Esophagus muscularis mucosa (tissue), 4 donors: ENCODE measurements at regions not wholly inside any gene's neighbourhood (a gene's known extent, or its start where the extent isn't known, plus 50 kb on each side); places are given as distances from the start of the nearest gene placed in this dataset.
"Not testable (repeated sequence)": the region's sequence is repeated elsewhere in the genome, so short reads cannot be mapped to it uniquely, and the experiment has no call there.

Experiments used
- DNase-seq: peaks from one replicate; pipeline ENCODE4 v3.0.0-alpha.2; 2017; ENCODE audit errors: extremely low spot score
- H3K27ac ChIP-seq, 4 donors: fragments of 200-600 bp; sonication (generic); replicated peaks in 1 of 4; 1 replicate in 3 of 4; 2 replicates in 1 of 4; pipeline ENCODE4 v1.5.1; 2016 to 2019; ENCODE audit warnings: mild to moderate bottlenecking in 1 of 4
- H3K27me3 ChIP-seq, 4 donors: fragments of 200-600 bp; sonication (generic); one replicate each; pipeline versions ENCODE4 v1.5.1 to v1.6.0; 2016 to 2019
- H3K36me3 ChIP-seq, 4 donors: fragments of 200-600 bp; sonication (generic); one replicate each; pipeline ENCODE4 v1.5.1; 2016 to 2019
- H3K4me1 ChIP-seq, 4 donors: fragments of 200-600 bp; sonication (generic); one replicate each; pipeline ENCODE4 v1.5.1; 2016 to 2019
- H3K4me3 ChIP-seq, 4 donors: fragments of 200-600 bp; sonication (generic); 1 replicate in 2 of 4; 2 replicates in 2 of 4; pipeline ENCODE4 v1.5.1; 2016 to 2019; ENCODE audit warnings: mild to moderate bottlenecking in 4 of 4, moderate library complexity in 1 of 4
- H3K9me3 ChIP-seq, 4 donors: fragments of 200-600 bp; sonication (generic); 1 replicate in 3 of 4; 2 replicates in 1 of 4; pipeline ENCODE4 v1.5.1; 2016 to 2019
- EP300 ChIP-seq: sonication (generic); formaldehyde crosslinking; IDR thresholded peaks from one replicate; pipeline ENCODE4 v1.6.1; 2017; ENCODE audit warnings: antibody characterized with exemption
- POLR2A ChIP-seq: fragments of 450-650 bp; IDR thresholded peaks from one replicate; pipeline ENCODE4 v1.6.1; 2017; ENCODE audit warnings: antibody characterized with exemption, moderate library complexity, mild to moderate bottlenecking, low read depth
- POLR2AphosphoS5 ChIP-seq, 2 donors: sonication (generic); formaldehyde crosslinking; IDR thresholded peaks; one replicate each; pipeline ENCODE4 v1.6.1; 2017; ENCODE audit warnings: antibody characterized with exemption in 2 of 2
- WGBS: methylation state at CpG from one replicate; pipeline ENCODE4 v1.1.5; 2018; 5-methylcytosine and 5-hydroxymethylcytosine counted together
- intact Hi-C: fragments of 100-400 bp; cut with DNase I; formaldehyde crosslinking; loops from one replicate; pipeline ENCODE4 v1.15.1; 2023
- TF ChIP-seq, protein P1 (sequence below), 3 experiments: fragments of 200-600 bp in 2 of 3; fragments of 450-650 bp in 1 of 3; sonication (generic) in 2 of 3; IDR thresholded peaks; one replicate each; pipeline ENCODE4 v1.5.1; 2017 to 2019; ENCODE audit warnings: antibody characterized with exemption in 3 of 3, mild to moderate bottlenecking in 2 of 3, moderate library complexity in 1 of 3

DNA sequence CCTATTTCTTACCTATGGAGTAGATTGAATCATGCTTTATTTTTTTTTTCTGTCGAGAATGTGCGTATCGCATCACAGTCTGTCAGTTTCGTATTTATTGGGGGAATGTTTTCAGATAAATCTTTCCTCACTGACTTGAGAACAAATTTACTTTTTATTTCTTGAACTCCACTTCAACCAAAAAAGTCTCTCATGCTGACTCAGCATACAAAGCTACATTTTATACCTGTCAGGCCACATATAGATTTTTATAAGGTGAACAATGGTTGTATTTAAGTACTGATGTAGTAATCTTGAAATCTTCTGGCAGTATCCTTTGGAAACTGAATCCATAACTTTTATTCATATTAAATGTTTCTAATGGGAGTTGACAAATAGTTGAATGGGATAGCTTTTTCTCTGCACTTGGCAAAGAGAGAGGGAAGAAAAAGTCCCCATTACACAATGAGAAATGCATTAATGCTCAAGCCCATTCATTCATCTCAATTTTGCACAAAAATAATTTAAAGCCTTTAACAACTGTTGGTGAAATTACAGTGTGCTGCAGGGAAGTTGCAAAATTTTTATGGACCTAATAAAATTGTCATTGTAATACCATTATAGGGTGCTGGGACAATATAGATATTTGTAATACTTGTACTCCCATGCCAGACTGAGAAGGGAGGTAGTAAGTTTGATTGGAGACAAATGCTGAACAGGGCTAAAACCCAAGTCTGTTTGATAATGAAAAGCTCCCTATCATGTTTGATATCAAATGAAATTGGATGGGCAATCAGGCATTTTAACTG is 367.6 kb downstream of the HLX start:
- TF ChIP-seq EP300, result no peak
- TF ChIP-seq, protein P1, sequence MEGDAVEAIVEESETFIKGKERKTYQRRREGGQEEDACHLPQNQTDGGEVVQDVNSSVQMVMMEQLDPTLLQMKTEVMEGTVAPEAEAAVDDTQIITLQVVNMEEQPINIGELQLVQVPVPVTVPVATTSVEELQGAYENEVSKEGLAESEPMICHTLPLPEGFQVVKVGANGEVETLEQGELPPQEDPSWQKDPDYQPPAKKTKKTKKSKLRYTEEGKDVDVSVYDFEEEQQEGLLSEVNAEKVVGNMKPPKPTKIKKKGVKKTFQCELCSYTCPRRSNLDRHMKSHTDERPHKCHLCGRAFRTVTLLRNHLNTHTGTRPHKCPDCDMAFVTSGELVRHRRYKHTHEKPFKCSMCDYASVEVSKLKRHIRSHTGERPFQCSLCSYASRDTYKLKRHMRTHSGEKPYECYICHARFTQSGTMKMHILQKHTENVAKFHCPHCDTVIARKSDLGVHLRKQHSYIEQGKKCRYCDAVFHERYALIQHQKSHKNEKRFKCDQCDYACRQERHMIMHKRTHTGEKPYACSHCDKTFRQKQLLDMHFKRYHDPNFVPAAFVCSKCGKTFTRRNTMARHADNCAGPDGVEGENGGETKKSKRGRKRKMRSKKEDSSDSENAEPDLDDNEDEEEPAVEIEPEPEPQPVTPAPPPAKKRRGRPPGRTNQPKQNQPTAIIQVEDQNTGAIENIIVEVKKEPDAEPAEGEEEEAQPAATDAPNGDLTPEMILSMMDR (IDR thresholded peaks at IDR 0.05), result no peak
- no peak for DNase-seq
- 97% methylated on average over 4 of the region's 4 CpGs for WGBS
- H3K27ac ChIP-seq, result no peak overlapping the region
- H3K4me1 ChIP-seq, result peaks cover 0 to 15% (median 9%) of the 10 kb centered on the region in 4 donors
- intact Hi-C loops, result no loop called here
- H3K27me3 ChIP-seq, result no peaks in the 10 kb centered on the region
- no peaks in the 10 kb centered on the region for H3K36me3 ChIP-seq
- no peak overlapping the region for H3K4me3 ChIP-seq
- no peaks in the 10 kb centered on the region for H3K9me3 ChIP-seq

GRCh38 chr1:221251580-221251979 is 372.3 kb downstream of the HLX start:
- TF ChIP-seq POLR2A (no peak), EP300 (no peak), POLR2AphosphoS5 (IDR thresholded peaks at IDR 0.05) (no peak)
- TF ChIP-seq, protein P1 (IDR thresholded peaks at IDR 0.05), result no peak
- intact Hi-C loops, result no loop called here
- WGBS, result 93% methylated on average over 2 of the region's 2 CpGs
- H3K9me3 ChIP-seq, result no peaks in the 10 kb centered on the region
- H3K36me3 ChIP-seq, result no peaks in the 10 kb centered on the region
- H3K4me1 ChIP-seq, result no peaks in the 10 kb centered on the region
- no peak overlapping the region for H3K4me3 ChIP-seq
- no peak for DNase-seq
- no peak overlapping the region for H3K27ac ChIP-seq
- H3K27me3 ChIP-seq, result no peaks in the 10 kb centered on the region

DNA sequence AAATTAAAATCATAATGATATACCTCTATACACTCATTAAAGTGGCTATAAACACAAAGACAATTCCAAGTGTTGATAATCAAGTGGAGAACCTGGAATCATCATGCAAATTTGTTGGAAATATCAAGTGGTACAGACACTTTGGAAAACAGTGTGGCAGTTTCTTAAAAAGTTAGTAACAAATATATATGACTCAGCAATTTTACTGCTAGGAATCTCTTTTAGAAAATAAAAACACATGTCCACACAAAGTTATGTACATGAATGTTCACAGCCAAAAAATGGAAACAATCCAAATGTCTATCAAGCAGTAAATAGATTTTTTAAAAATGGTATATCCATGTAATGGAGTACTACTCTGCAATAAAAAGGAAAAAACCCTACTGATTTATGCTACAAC is 375.6 kb downstream of the HLX start:
- no peak for DNase-seq
- Histone ChIP-seq H3K27me3 (no peaks in the 10 kb centered on the region), H3K4me1 (no peaks in the 10 kb centered on the region), H3K4me3 (no peak overlapping the region), H3K9me3 (no peaks in the 10 kb centered on the region), H3K36me3 (no peaks in the 10 kb centered on the region), H3K27ac (no peak overlapping the region)
- intact Hi-C loops, result no loop called here
- TF ChIP-seq POLR2A (no peak), POLR2AphosphoS5 (IDR thresholded peaks at IDR 0.05) (no peak), EP300 (no peak)
- TF ChIP-seq, protein P1 (IDR thresholded peaks at IDR 0.05), result no peak

DNA sequence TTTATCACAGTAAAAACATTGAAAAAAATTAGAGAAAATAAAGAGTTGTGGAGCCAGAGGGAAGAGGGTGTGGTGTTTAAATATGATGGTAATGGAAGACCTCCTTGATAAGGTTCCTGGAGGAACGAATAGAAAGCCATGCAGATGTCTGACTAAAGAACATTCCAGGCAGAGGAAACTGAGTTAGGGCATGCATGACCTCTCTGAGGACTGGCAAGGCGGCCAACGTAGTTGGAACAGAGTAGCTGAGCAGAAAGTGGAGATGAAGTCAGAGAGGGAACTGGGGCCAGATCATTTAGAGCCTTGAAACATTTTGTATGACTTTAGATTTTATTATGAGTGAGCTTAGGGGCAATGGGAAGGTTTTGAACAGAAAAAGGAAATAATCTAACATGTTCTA is 377.5 kb downstream of the HLX start:
- intact Hi-C loops, result no loop called here
- H3K4me3 ChIP-seq, result no peak overlapping the region
- no peaks in the 10 kb centered on the region for H3K36me3 ChIP-seq
- H3K27me3 ChIP-seq, result no peaks in the 10 kb centered on the region
- 69% methylated on average over 3 of the region's 3 CpGs for WGBS
- no peak overlapping the region for H3K27ac ChIP-seq
- no peaks in the 10 kb centered on the region for H3K4me1 ChIP-seq
- no peaks in the 10 kb centered on the region for H3K9me3 ChIP-seq
- no peak for DNase-seq
- no peak for TF ChIP-seq POLR2AphosphoS5 (IDR thresholded peaks at IDR 0.05)
- TF ChIP-seq, protein P1 (IDR thresholded peaks at IDR 0.05), result no peak
- TF ChIP-seq EP300, result no peak
- no peak for TF ChIP-seq POLR2A

- H3K4me3 ChIP-seq, intact Hi-C loops, H3K27me3 ChIP-seq, H3K9me3 ChIP-seq, H3K27ac ChIP-seq, H3K36me3 ChIP-seq, H3K4me1 ChIP-seq, DNase-seq: not testable (repeated sequence)
- no CpG with 5 or more reads among the region's 1 CpG for WGBS
Observed at GRCh38 chr1:221257548-221257947, 378.3 kb downstream of the HLX start.

DNA sequence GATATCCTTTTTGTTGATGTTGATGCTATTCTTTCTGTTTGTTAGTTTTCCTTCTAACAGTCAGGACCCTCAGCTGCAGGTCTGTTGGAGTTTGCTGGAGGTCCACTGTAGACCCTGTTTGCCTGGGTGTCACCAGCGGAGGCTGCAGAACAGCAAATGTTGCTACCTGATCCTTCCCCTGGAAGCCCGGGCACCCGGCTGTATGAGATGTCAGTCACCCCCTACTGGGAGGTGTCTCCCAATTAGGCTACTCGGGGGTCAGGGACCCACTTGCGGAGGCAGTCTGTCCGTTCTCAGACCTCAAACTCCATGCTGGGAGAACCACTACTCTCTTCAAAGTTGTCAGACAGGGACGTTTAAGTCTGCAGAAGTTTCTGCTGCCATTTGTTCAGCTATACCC is 383.4 kb downstream of the HLX start:
- intact Hi-C loops, H3K9me3 ChIP-seq: not testable (repeated sequence)

More for the DNA sequence above, 383.4 kb downstream of the HLX start:
- WGBS, result 98% methylated on average over 7 of the region's 7 CpGs
- not testable (repeated sequence) for DNase-seq, H3K27ac ChIP-seq, H3K4me1 ChIP-seq, H3K4me3 ChIP-seq, H3K36me3 ChIP-seq, H3K27me3 ChIP-seq
